Caco-2 (cell line): ENCODE measurements at regions not wholly inside any gene's neighbourhood (a gene's known extent, or its start where the extent isn't known, plus 50 kb on each side); places are given as distances from the start of the nearest gene placed in this dataset.

Experiments
- BruUV-seq: library from RNA; stranded (reverse); fragments of 400-500 nt; replicated peaks from 2 replicates; lab custom pipeline; 2021; lab: Mats Ljungman, UMichigan
- CTCF ChIA-PET: fragments of 300-600 bp; sonication (Branson Sonifier 250); formaldehyde crosslinking; loops from one replicate; lab custom pipeline; 2022; ENCODE audit warnings: antibody characterized with exemption; lab: Charles Lee
- POLR2A ChIA-PET: fragments of 300-600 bp; sonication (Branson Sonifier 250); formaldehyde crosslinking; loops from one replicate; lab custom pipeline; 2022; ENCODE audit warnings: antibody characterized with exemption; lab: Charles Lee
- DNase-seq, 2 experiments: peaks; one replicate each; pipeline versions ENCODE4 v3.0.0 to v3.0.0-alpha.2; 2020 to 2022
- H3K27me3 ChIP-seq: replicated peaks from 2 replicates; pipeline ENCODE4 v1.6.0; 2011; ENCODE audit warnings: low read length; ENCODE audit not compliant: control insufficient read depth, insufficient read depth
- H3K36me3 ChIP-seq: 2 replicates; pipeline ENCODE4 v1.5.1; 2011; ENCODE audit warnings: low read length; ENCODE audit not compliant: control insufficient read depth, insufficient read depth
- H3K4me1 ChIP-seq: fragments of 250-450 bp; sonication (Bioruptor Pico); 2 replicates; pipeline ENCODE4 v1.5.1; 2020; ENCODE audit warnings: mild to moderate bottlenecking
- H3K4me3 ChIP-seq: 2 replicates; pipeline ENCODE4 v1.5.1; 2011; ENCODE audit warnings: low read depth, mild to moderate bottlenecking, control low read depth, low read length
- H3K9me3 ChIP-seq: fragments of 250-450 bp; sonication (Bioruptor Pico); 2 replicates; pipeline ENCODE4 v1.5.1; 2020; ENCODE audit warnings: mild to moderate bottlenecking, moderate library complexity
- H3K27ac Mint-ChIP-seq: one replicate; pipeline ENCODE4 v1.8.0; 2022; ENCODE audit warnings: mixed read lengths; ENCODE audit not compliant: unreplicated experiment
- H3K27me3 Mint-ChIP-seq: one replicate; pipeline ENCODE4 v1.8.0; 2022; ENCODE audit warnings: mixed read lengths; ENCODE audit not compliant: insufficient read depth, unreplicated experiment
- H3K36me3 Mint-ChIP-seq: one replicate; pipeline ENCODE4 v1.8.0; 2022; ENCODE audit warnings: mild to moderate bottlenecking, mixed read lengths; ENCODE audit not compliant: insufficient read depth, unreplicated experiment
- H3K4me1 Mint-ChIP-seq: one replicate; pipeline ENCODE4 v1.8.0; 2022; ENCODE audit warnings: low read depth, mixed read lengths; ENCODE audit not compliant: unreplicated experiment
- H3K4me3 Mint-ChIP-seq: one replicate; pipeline ENCODE4 v1.8.0; 2022; ENCODE audit warnings: mild to moderate bottlenecking, moderate library complexity, mixed read lengths; ENCODE audit not compliant: unreplicated experiment
- H3K9me3 Mint-ChIP-seq: one replicate; pipeline ENCODE4 v1.8.0; 2022; ENCODE audit warnings: mixed read lengths; ENCODE audit not compliant: unreplicated experiment
- intact Hi-C: fragments of 100-400 bp; cut with micrococcal nuclease; formaldehyde crosslinking; loops from one replicate; pipeline ENCODE4 v1.10.0; 2022; ENCODE audit not compliant: unreplicated experiment
- TF ChIP-seq, protein P1 (sequence below), 2 experiments: fragments of 200-600 bp in 1 of 2; IDR thresholded peaks; 1 replicate in 1 of 2; 2 replicates in 1 of 2; pipeline versions ENCODE4 v1.5.1 to v1.8.0; 2011 to 2022; ENCODE audit warnings: antibody characterized with exemption in 1 of 2, control low read depth in 1 of 2, inconsistent platforms in 1 of 2, low read depth in 1 of 2, low read length in 1 of 2, mild to moderate bottlenecking in 1 of 2, moderate library complexity in 1 of 2; ENCODE audit not compliant: insufficient read depth in 1 of 2, severe bottlenecking in 1 of 2, unreplicated experiment in 1 of 2

DNA sequence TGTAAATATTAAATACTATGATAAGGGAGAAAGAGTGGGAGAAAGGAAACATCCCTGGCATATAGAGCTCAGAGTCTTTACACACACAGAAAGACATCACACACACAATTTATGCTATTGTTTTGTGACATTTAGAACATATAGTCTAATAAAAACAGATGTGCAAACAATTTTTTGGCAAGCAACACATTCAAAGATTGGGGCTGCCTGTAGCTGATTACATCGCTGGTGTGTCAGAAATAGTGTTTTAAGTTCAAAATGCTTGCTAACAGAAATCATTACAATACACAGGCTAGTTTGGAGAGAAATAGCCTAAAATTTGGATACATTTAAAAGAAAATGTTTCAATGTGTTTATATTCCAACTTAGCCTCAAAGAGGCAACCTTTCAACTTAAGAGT, 256.7 kb upstream of the NPVF start:
- no peaks in the 10 kb centered on the region for H3K36me3 Mint-ChIP-seq
- no peak for DNase-seq
- intact Hi-C loops = no loop called here
- TF ChIP-seq, protein P1, sequence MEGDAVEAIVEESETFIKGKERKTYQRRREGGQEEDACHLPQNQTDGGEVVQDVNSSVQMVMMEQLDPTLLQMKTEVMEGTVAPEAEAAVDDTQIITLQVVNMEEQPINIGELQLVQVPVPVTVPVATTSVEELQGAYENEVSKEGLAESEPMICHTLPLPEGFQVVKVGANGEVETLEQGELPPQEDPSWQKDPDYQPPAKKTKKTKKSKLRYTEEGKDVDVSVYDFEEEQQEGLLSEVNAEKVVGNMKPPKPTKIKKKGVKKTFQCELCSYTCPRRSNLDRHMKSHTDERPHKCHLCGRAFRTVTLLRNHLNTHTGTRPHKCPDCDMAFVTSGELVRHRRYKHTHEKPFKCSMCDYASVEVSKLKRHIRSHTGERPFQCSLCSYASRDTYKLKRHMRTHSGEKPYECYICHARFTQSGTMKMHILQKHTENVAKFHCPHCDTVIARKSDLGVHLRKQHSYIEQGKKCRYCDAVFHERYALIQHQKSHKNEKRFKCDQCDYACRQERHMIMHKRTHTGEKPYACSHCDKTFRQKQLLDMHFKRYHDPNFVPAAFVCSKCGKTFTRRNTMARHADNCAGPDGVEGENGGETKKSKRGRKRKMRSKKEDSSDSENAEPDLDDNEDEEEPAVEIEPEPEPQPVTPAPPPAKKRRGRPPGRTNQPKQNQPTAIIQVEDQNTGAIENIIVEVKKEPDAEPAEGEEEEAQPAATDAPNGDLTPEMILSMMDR (IDR thresholded peaks at IDR 0.05; ENCODE audit: insufficient read depth in 1 of 2, low read depth in 1 of 2, low read length in 1 of 2, severe bottlenecking in 1 of 2, unreplicated experiment in 1 of 2) = no peak
- no peaks in the 10 kb centered on the region for H3K36me3 ChIP-seq
- no peaks in the 10 kb centered on the region for H3K9me3 ChIP-seq
- CTCF ChIA-PET = no interaction called here
- POLR2A ChIA-PET = no interaction called here
- peaks cover 18% of the 10 kb centered on the region for H3K27me3 Mint-ChIP-seq
- H3K4me1 Mint-ChIP-seq = no peaks in the 10 kb centered on the region
- no peak overlapping the region for H3K4me3 Mint-ChIP-seq
- H3K27ac Mint-ChIP-seq = no peak overlapping the region
- no peak overlapping the region for H3K4me3 ChIP-seq
- no peaks in the 10 kb centered on the region for H3K27me3 ChIP-seq
- H3K9me3 Mint-ChIP-seq = no peaks in the 10 kb centered on the region
- no TSS peak for BruUV-seq
- H3K4me1 ChIP-seq = no peaks in the 10 kb centered on the region

DNA sequence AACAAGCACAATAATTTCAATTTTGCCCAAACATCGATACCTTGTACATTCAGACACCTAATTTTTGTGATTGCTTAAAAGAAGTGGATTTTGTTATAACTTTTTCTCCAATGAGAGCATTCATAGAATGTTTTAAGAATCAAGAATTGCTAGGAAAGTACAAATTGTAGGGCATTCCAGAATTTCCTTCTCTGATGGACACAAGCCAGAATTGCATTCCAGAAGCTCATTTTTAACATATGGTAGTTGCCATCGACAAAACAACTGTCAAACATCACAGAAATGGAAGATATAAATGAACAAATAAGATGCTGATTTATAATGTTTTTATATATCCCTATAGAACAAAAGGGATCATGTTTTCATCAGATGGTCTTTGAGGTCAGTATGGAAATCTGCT, 258.4 kb upstream of the NPVF start:
- peaks cover 6% of the 10 kb centered on the region for H3K4me1 Mint-ChIP-seq
- Histone ChIP-seq H3K4me1 (no peaks in the 10 kb centered on the region), H3K4me3 (no peak overlapping the region), H3K36me3 (no peaks in the 10 kb centered on the region), H3K9me3 (no peaks in the 10 kb centered on the region), H3K27me3 (no peaks in the 10 kb centered on the region)
- DNase-seq = no peak
- H3K27me3 Mint-ChIP-seq = peaks cover 18% of the 10 kb centered on the region
- no peak overlapping the region for H3K27ac Mint-ChIP-seq
- ChIA-PET CTCF (no interaction called here), POLR2A (no interaction called here)
- no peaks in the 10 kb centered on the region for H3K36me3 Mint-ChIP-seq
- H3K9me3 Mint-ChIP-seq = no peaks in the 10 kb centered on the region
- no TSS peak for BruUV-seq
- no peak overlapping the region for H3K4me3 Mint-ChIP-seq
- intact Hi-C loops = no loop called here
- TF ChIP-seq, protein P1 (IDR thresholded peaks at IDR 0.05; ENCODE audit: insufficient read depth in 1 of 2, low read depth in 1 of 2, low read length in 1 of 2, severe bottlenecking in 1 of 2, unreplicated experiment in 1 of 2) = no peak

DNA sequence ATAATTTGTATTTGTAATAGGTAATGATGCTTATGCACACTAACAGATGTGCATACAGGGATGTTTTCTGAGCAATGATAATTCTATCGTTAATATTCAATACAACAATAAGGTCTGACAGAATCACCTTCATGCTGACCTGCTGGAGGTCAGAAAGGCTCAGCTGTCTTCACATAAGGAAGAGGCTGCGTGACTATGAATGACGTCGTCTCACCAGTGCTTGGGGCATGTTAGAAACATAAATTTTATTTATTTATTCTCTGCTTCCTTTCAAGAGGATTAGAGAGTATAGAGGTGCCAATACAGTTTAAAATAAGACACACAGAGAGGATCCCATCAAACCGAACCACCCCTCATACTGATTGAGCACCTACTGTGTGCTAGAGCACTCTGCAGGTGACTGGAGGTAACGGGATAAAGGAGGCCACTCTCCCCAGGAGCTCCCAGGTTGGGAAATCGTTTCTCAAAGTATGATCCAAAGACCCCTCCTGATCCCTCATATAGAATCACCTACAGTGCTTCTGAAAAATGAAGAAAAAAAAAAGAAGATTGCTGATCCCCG, 265.6 kb upstream of the NPVF start:
- Mint-ChIP-seq H3K4me3 (no peak overlapping the region), H3K27ac (no peak overlapping the region), H3K4me1 (peaks cover 6% of the 10 kb centered on the region), H3K36me3 (no peaks in the 10 kb centered on the region), H3K27me3 (peaks cover 9% of the 10 kb centered on the region), H3K9me3 (no peaks in the 10 kb centered on the region)
- Histone ChIP-seq H3K27me3 (no peaks in the 10 kb centered on the region), H3K4me1 (no peaks in the 10 kb centered on the region), H3K4me3 (no peak overlapping the region), H3K9me3 (no peaks in the 10 kb centered on the region), H3K36me3 (no peaks in the 10 kb centered on the region)
- ChIA-PET CTCF (no interaction called here), POLR2A (interaction anchor here (0.6 kb wide), 1 partner anchor 61 kb away, joined by 3 read pairs; no protein-coding TSS in a partner anchor)
- no TSS peak for BruUV-seq
- TF ChIP-seq, protein P1 (IDR thresholded peaks at IDR 0.05; ENCODE audit: insufficient read depth in 1 of 2, low read depth in 1 of 2, low read length in 1 of 2, severe bottlenecking in 1 of 2, unreplicated experiment in 1 of 2) = no peak
- DNase-seq = no peak
- intact Hi-C loops = no loop called here
